GM21447 (cell line): ENCODE measurements at regions not wholly inside any gene's neighbourhood (a gene's known extent, or its start where the extent isn't known, plus 50 kb on each side); places are given as distances from the start of the nearest gene placed in this dataset.
"Not testable (repeated sequence)": the region's sequence is repeated elsewhere in the genome, so short reads cannot be mapped to it uniquely, and the experiment has no call there.

Source experiments
- ATAC-seq: cut with Tn5 transposase; IDR thresholded peaks from one replicate; pipeline ENCODE4 v1.9.1; 2021; ENCODE audit not compliant: unreplicated experiment

- ATAC-seq: no peak
These were observed 316.9 kb upstream of the CXADR start for GRCh38 chr21:17195976-17196375.

- no peak for ATAC-seq
These were observed 316.2 kb upstream of the CXADR start for GRCh38 chr21:17196623-17197022.

- ATAC-seq: no peak
These were observed 314.8 kb upstream of the CXADR start for GRCh38 chr21:17197996-17198395.

GRCh38 chr21:17200250-17200649 lies 312.6 kb upstream of the CXADR start:
- no peak for ATAC-seq

- ATAC-seq: no peak
These were observed 311.0 kb upstream of the CXADR start for GRCh38 chr21:17201741-17202260.

GRCh38 chr21:17214801-17215200 lies 298.0 kb upstream of the CXADR start:
- no peak for ATAC-seq

- ATAC-seq: not testable (repeated sequence)
These were observed 293.8 kb upstream of the CXADR start for GRCh38 chr21:17219050-17219449.

GRCh38 chr21:17231124-17231523 lies 281.7 kb upstream of the CXADR start:
- ATAC-seq: no peak

- ATAC-seq: no peak
These were observed 281.1 kb upstream of the CXADR start for GRCh38 chr21:17231771-17232170.

GRCh38 chr21:17238468-17238867 lies 274.4 kb upstream of the CXADR start:
- no peak for ATAC-seq

GRCh38 chr21:17250778-17251241 lies 262.0 kb upstream of the CXADR start:
- ATAC-seq: no peak

- ATAC-seq: no peak
These were observed 255.1 kb upstream of the CXADR start for GRCh38 chr21:17257784-17258183.

- no peak for ATAC-seq
These were observed 248.7 kb upstream of the CXADR start for GRCh38 chr21:17264182-17264581.

GRCh38 chr21:17269760-17270159 lies 243.1 kb upstream of the CXADR start:
- no peak for ATAC-seq

GRCh38 chr21:17270229-17270628 lies 242.6 kb upstream of the CXADR start:
- ATAC-seq: no peak

- ATAC-seq: no peak
These were observed 233.2 kb upstream of the CXADR start for GRCh38 chr21:17279663-17280062.

GRCh38 chr21:17293016-17293562 lies 219.8 kb upstream of the CXADR start:
- not testable (repeated sequence) for ATAC-seq

GRCh38 chr21:17295997-17296396 lies 216.8 kb upstream of the CXADR start:
- ATAC-seq: no peak

- ATAC-seq: not testable (repeated sequence)
These were observed 213.3 kb upstream of the CXADR start for GRCh38 chr21:17299576-17299975.

GRCh38 chr21:17327715-17328114 lies 185.1 kb upstream of the CXADR start:
- not testable (repeated sequence) for ATAC-seq

- ATAC-seq: no peak
These were observed 178.4 kb upstream of the CXADR start for GRCh38 chr21:17334484-17334883.

GRCh38 chr21:17340081-17340480 lies 172.8 kb upstream of the CXADR start:
- ATAC-seq: no peak

- no peak for ATAC-seq
These were observed 169.8 kb upstream of the CXADR start for GRCh38 chr21:17343055-17343454.
